GM23338 (cell line): ENCODE measurements at regions not wholly inside any gene's neighbourhood (a gene's known extent, or its start where the extent isn't known, plus 50 kb on each side); places are given as distances from the start of the nearest gene placed in this dataset.

Source experiments
- ATAC-seq: fragments of 200-7000 bp; cut with Tn5 transposase; 3 replicates; pipeline ENCODE4 v1.9.1; 2020
- DNase-seq: peaks from one replicate; pipeline ENCODE4 v3.0.0-alpha.2; 2015; ENCODE audit warnings: low spot score
- H2AFZ ChIP-seq: fragments of 200-600 bp; sonication (generic); 2 replicates; pipeline ENCODE4 v1.8.0; 2016; ENCODE audit warnings: antibody characterized with exemption, mild to moderate bottlenecking, moderate library complexity
- H3F3A ChIP-seq: fragments of 200-600 bp; sonication (generic); replicated peaks from 2 replicates; pipeline ENCODE4 v1.8.0; 2017; ENCODE audit warnings: antibody characterized with exemption, mixed run types, low read depth
- H3K27ac ChIP-seq: fragments of 200-600 bp; sonication (generic); 2 replicates; pipeline ENCODE4 v1.6.1; 2016; ENCODE audit warnings: low read depth
- H3K27me3 ChIP-seq: fragments of 200-600 bp; sonication (generic); 2 replicates; pipeline ENCODE4 v1.8.0; 2016; ENCODE audit warnings: mild to moderate bottlenecking, mixed run types, moderate library complexity; ENCODE audit not compliant: insufficient read depth
- H3K36me3 ChIP-seq: fragments of 200-600 bp; sonication (generic); 2 replicates; pipeline ENCODE4 v1.8.0; 2016; ENCODE audit warnings: mild to moderate bottlenecking; ENCODE audit not compliant: insufficient read depth
- H3K4me1 ChIP-seq: fragments of 200-600 bp; sonication (generic); 2 replicates; pipeline ENCODE4 v1.8.0; 2016; ENCODE audit warnings: mild to moderate bottlenecking, moderate library complexity; ENCODE audit not compliant: insufficient read depth
- H3K4me2 ChIP-seq: fragments of 200-600 bp; sonication (generic); 2 replicates; pipeline ENCODE4 v1.7.1; 2017; ENCODE audit warnings: mixed run types
- H3K4me3 ChIP-seq: fragments of 200-600 bp; sonication (generic); 2 replicates; pipeline ENCODE4 v1.6.1; 2016; ENCODE audit warnings: mixed run types
- H3K79me2 ChIP-seq: fragments of 200-600 bp; sonication (generic); replicated peaks from 2 replicates; pipeline ENCODE4 v1.8.0; 2017; ENCODE audit warnings: mild to moderate bottlenecking; ENCODE audit not compliant: insufficient read depth
- H3K9me2 ChIP-seq: fragments of 200-600 bp; sonication (generic); 2 replicates; pipeline ENCODE4 v1.8.0; 2017; ENCODE audit not compliant: insufficient read depth
- H4K20me1 ChIP-seq: fragments of 200-600 bp; sonication (generic); replicated peaks from 2 replicates; pipeline ENCODE4 v1.8.0; 2017; ENCODE audit warnings: mild to moderate bottlenecking; ENCODE audit not compliant: insufficient read depth
- H3K27ac Mint-ChIP-seq: 2 replicates; pipeline ENCODE4 v1.8.0; 2020; ENCODE audit warnings: inconsistent platforms, mild to moderate bottlenecking, moderate library complexity, mixed read lengths
- H3K27me3 Mint-ChIP-seq: 3 replicates; pipeline ENCODE4 v1.8.0; 2022; ENCODE audit warnings: low read depth, mild to moderate bottlenecking, moderate library complexity, mixed read lengths, inconsistent platforms; ENCODE audit not compliant: insufficient read depth, poor library complexity
- H3K36me3 Mint-ChIP-seq: 3 replicates; pipeline ENCODE4 v1.8.0; 2021; ENCODE audit warnings: low read depth, mild to moderate bottlenecking, inconsistent platforms, moderate library complexity, mixed read lengths
- H3K4me1 Mint-ChIP-seq: 3 replicates; pipeline ENCODE4 v1.8.0; 2020; ENCODE audit warnings: mild to moderate bottlenecking, inconsistent platforms, mixed read lengths
- H3K4me3 Mint-ChIP-seq: 3 replicates; pipeline ENCODE4 v1.8.0; 2021; ENCODE audit warnings: moderate library complexity, mild to moderate bottlenecking, inconsistent platforms, mixed read lengths
- H3K9me3 Mint-ChIP-seq: 3 replicates; pipeline ENCODE4 v1.8.0; 2020; ENCODE audit warnings: moderate library complexity, mild to moderate bottlenecking, inconsistent platforms, mixed read lengths
- CTCF ChIP-seq, 2 experiments: fragments of 200-600 bp in 1 of 2; sonication (generic) in 1 of 2; conservative IDR thresholded peaks; 2 replicates each; pipeline versions ENCODE4 v1.5.1 to v1.6.1; 2016 to 2017; ENCODE audit warnings: antibody characterized with exemption in 2 of 2, low read depth in 2 of 2, mild to moderate bottlenecking in 2 of 2, moderate library complexity in 1 of 2
- POLR2AphosphoS5 ChIP-seq: IDR thresholded peaks from 2 replicates; pipeline ENCODE4 v1.6.1; 2016; ENCODE audit warnings: antibody characterized with exemption, low read depth
- STAT1 ChIP-seq: IDR thresholded peaks from one replicate; pipeline ENCODE4 v1.6.1; 2016; ENCODE audit warnings: antibody characterized with exemption; ENCODE audit not compliant: unreplicated experiment
- ZNF462 ChIP-seq: fragments of 250-450 bp; sonication (Bioruptor Pico); IDR thresholded peaks from 2 replicates; pipeline ENCODE4 v1.5.0; 2020; ENCODE audit warnings: mild to moderate bottlenecking, moderate library complexity
- TF ChIP-seq, protein P1 (sequence below): IDR thresholded peaks from one replicate; pipeline ENCODE4 v1.6.1; 2018; ENCODE audit warnings: antibody characterized with exemption; ENCODE audit not compliant: unreplicated experiment

DNA sequence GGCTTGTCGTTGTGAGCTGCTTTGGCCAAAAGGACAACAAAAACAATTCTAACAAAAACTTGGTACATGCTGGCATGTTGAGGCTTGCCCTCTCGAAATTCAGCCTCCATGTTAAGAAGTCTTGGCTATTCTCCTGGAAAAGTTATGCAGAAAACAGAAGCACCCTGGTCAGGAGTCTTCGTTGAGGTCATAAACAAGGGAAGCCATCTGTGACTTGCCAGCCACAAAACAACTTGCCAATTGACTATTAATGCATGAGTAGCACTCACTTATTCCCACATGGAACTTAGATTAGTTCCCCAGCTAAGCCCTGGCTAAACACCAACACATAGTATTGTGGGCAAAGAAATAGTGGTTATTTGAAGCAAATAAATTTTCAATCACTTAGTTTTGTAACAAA, 521.0 kb upstream of the CHD1 start (continued):
- TF ChIP-seq, protein P1, sequence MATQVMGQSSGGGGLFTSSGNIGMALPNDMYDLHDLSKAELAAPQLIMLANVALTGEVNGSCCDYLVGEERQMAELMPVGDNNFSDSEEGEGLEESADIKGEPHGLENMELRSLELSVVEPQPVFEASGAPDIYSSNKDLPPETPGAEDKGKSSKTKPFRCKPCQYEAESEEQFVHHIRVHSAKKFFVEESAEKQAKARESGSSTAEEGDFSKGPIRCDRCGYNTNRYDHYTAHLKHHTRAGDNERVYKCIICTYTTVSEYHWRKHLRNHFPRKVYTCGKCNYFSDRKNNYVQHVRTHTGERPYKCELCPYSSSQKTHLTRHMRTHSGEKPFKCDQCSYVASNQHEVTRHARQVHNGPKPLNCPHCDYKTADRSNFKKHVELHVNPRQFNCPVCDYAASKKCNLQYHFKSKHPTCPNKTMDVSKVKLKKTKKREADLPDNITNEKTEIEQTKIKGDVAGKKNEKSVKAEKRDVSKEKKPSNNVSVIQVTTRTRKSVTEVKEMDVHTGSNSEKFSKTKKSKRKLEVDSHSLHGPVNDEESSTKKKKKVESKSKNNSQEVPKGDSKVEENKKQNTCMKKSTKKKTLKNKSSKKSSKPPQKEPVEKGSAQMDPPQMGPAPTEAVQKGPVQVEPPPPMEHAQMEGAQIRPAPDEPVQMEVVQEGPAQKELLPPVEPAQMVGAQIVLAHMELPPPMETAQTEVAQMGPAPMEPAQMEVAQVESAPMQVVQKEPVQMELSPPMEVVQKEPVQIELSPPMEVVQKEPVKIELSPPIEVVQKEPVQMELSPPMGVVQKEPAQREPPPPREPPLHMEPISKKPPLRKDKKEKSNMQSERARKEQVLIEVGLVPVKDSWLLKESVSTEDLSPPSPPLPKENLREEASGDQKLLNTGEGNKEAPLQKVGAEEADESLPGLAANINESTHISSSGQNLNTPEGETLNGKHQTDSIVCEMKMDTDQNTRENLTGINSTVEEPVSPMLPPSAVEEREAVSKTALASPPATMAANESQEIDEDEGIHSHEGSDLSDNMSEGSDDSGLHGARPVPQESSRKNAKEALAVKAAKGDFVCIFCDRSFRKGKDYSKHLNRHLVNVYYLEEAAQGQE: no peak
- TF ChIP-seq POLR2AphosphoS5 (no peak), ZNF462 (CRISPR knock-in tag) (no peak), STAT1 (no peak)

DNA sequence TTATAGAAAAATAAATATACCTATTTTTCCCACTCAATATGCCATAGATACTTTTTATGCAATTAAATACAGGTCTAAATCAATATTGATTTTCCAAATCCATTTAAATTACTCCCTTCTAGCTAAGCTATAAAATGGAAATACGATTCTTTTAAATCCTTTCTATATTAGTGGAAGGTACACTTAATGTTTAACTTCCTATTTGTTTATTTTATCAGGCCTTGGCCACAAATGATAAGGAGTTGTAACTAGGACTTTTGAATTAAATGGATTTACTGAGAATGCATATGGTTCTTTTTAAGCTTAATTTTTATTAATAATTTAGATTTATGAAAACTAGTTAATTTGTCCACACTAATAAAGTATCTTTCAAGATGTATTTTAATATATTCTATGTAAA, 517.0 kb upstream of the CHD1 start:
- Mint-ChIP-seq H3K4me3 (no peak overlapping the region), H3K27ac (no peak overlapping the region), H3K9me3 (no peaks in the 10 kb centered on the region), H3K27me3 (no peaks in the 10 kb centered on the region), H3K36me3 (no peaks in the 10 kb centered on the region), H3K4me1 (peaks cover 3% of the 10 kb centered on the region; the same call in 1 of the 3 replicates)
- DNase-seq (no peak), ATAC-seq (no peak)
- H3K27ac ChIP-seq: no peak overlapping the region
- H3K27me3 ChIP-seq: no peaks in the 10 kb centered on the region
- H3K9me2 ChIP-seq: no peaks in the 10 kb centered on the region
- H3K4me1 ChIP-seq: no peaks in the 10 kb centered on the region
- no peak overlapping the region for H3K4me3 ChIP-seq
- H3K79me2 ChIP-seq: no peaks in the 10 kb centered on the region
- no peaks in the 10 kb centered on the region for H3F3A ChIP-seq
- no peak overlapping the region for H2AFZ ChIP-seq
- H4K20me1 ChIP-seq: no peaks in the 10 kb centered on the region
- H3K4me2 ChIP-seq: no peak overlapping the region
- H3K36me3 ChIP-seq: no peaks in the 10 kb centered on the region
- no peak for TF ChIP-seq CTCF (conservative IDR thresholded peaks at IDR 0.05; ENCODE audit: low read depth in 2 of 2)
